ENCODE measurements at regions not wholly inside any gene's neighbourhood (a gene's known extent, or its start where the extent isn't known, plus 50 kb on each side); places are given as distances from the start of the nearest gene placed in this dataset.

- DNase-seq (ENCODE audit: low read depth) = no peak
Observed at GRCh38 chr12:76707772-76708171, 56.1 kb upstream of the ZDHHC17 start.

- no peak for DNase-seq (ENCODE audit: low read depth)
Observed at GRCh38 chr12:76708296-76708695, 55.6 kb upstream of the ZDHHC17 start.

- DNase-seq (ENCODE audit: low read depth) = no peak
Observed at GRCh38 chr12:76711241-76711640, 52.7 kb upstream of the ZDHHC17 start.

GRCh38 chr12:76713130-76713529, 50.8 kb upstream of the ZDHHC17 start:
- no peak for DNase-seq (ENCODE audit: low read depth)

- DNase-seq (ENCODE audit: low read depth) = no peak
Observed at GRCh38 chr12:76713986-76714385, 49.9 kb upstream of the ZDHHC17 start.

Measured in fibroblast of the conjunctiva (primary cell).